OCI-LY1 (cell line): ENCODE measurements at regions not wholly inside any gene's neighbourhood (a gene's known extent, or its start where the extent isn't known, plus 50 kb on each side); places are given as distances from the start of the nearest gene placed in this dataset.

Source experiments
- H2AFZ ChIP-seq: fragments of 200-600 bp; sonication (generic), shearing (Covaris generic); 2 replicates; pipeline ENCODE4 v1.6.0; 2014; ENCODE audit warnings: antibody characterized with exemption, mild to moderate bottlenecking, low read length
- H3F3A ChIP-seq: fragments of 200-600 bp; sonication (generic), shearing (Covaris generic); 2 replicates; pipeline ENCODE4 v1.6.0; 2014; ENCODE audit warnings: mild to moderate bottlenecking, antibody characterized with exemption, low read length, moderate library complexity; ENCODE audit not compliant: insufficient read depth
- H3K27ac ChIP-seq: fragments of 200-600 bp; sonication (generic); 2 replicates; pipeline ENCODE4 v1.5.1; 2014; ENCODE audit warnings: low read length, mixed run types, mild to moderate bottlenecking, low read depth; ENCODE audit not compliant: poor library complexity, severe bottlenecking
- H3K27me3 ChIP-seq: fragments of 200-600 bp; sonication (generic); 2 replicates; pipeline ENCODE4 v1.6.0; 2014; ENCODE audit warnings: antibody characterized with exemption, mild to moderate bottlenecking, low read length, moderate library complexity; ENCODE audit not compliant: insufficient read depth
- H3K36me3 ChIP-seq: fragments of 200-600 bp; sonication (generic); 2 replicates; pipeline ENCODE4 v1.6.1; 2014; ENCODE audit warnings: mild to moderate bottlenecking, antibody characterized with exemption, low read length, moderate library complexity, mixed read lengths; ENCODE audit not compliant: insufficient read depth
- H3K4me1 ChIP-seq: fragments of 200-600 bp; sonication (generic); 2 replicates; pipeline ENCODE4 v1.5.1; 2014; ENCODE audit warnings: mild to moderate bottlenecking, low read length, moderate library complexity; ENCODE audit not compliant: insufficient read depth, severe bottlenecking
- H3K4me2 ChIP-seq: fragments of 200-600 bp; sonication (generic), shearing (Covaris generic); 2 replicates; pipeline ENCODE4 v1.6.1; 2014; ENCODE audit warnings: low read length
- H3K4me3 ChIP-seq: fragments of 200-600 bp; sonication (generic); 2 replicates; pipeline ENCODE4 v1.5.1; 2014; ENCODE audit warnings: low read length, low read depth, mild to moderate bottlenecking, mixed read lengths; ENCODE audit not compliant: poor library complexity, severe bottlenecking
- H3K79me2 ChIP-seq: fragments of 200-600 bp; shearing (Covaris generic); 2 replicates; pipeline ENCODE4 v1.6.1; 2016; ENCODE audit warnings: mixed run types, low read length, mixed read lengths; ENCODE audit not compliant: insufficient read depth
- H3K9ac ChIP-seq: fragments of 200-600 bp; sonication (generic), shearing (Covaris generic); 2 replicates; pipeline ENCODE4 v1.6.1; 2014; ENCODE audit warnings: mild to moderate bottlenecking, low read length, mixed read lengths
- H3K9me2 ChIP-seq: fragments of 200-600 bp; sonication (generic), shearing (Covaris generic); 2 replicates; pipeline ENCODE4 v1.6.1; 2014; ENCODE audit warnings: low read depth, mild to moderate bottlenecking, low read length, mixed read lengths
- H3K9me3 ChIP-seq: fragments of 200-600 bp; shearing (Covaris generic); 2 replicates; pipeline ENCODE4 v1.6.1; 2014; ENCODE audit warnings: low read length, mixed read lengths
- H4K20me1 ChIP-seq: fragments of 200-600 bp; sonication (generic), shearing (Covaris generic); 2 replicates; pipeline ENCODE4 v1.6.0; 2016; ENCODE audit warnings: mild to moderate bottlenecking, low read length; ENCODE audit not compliant: insufficient read depth
- EZH2 ChIP-seq: fragments of 200-600 bp; sonication (generic), shearing (Covaris generic); IDR thresholded peaks from 2 replicates; pipeline ENCODE4 v1.8.0; 2017; ENCODE audit warnings: borderline replicate concordance, mixed run types, mild to moderate bottlenecking, antibody characterized with exemption, low read length, moderate library complexity, mixed read lengths
- TF ChIP-seq, protein P1 (sequence below): fragments of 200-600 bp; sonication (generic), shearing (Covaris generic); IDR thresholded peaks from 2 replicates; pipeline ENCODE4 v1.5.1; 2017; ENCODE audit warnings: mild to moderate bottlenecking, antibody characterized with exemption, low read length, moderate library complexity, mixed read lengths

DNA sequence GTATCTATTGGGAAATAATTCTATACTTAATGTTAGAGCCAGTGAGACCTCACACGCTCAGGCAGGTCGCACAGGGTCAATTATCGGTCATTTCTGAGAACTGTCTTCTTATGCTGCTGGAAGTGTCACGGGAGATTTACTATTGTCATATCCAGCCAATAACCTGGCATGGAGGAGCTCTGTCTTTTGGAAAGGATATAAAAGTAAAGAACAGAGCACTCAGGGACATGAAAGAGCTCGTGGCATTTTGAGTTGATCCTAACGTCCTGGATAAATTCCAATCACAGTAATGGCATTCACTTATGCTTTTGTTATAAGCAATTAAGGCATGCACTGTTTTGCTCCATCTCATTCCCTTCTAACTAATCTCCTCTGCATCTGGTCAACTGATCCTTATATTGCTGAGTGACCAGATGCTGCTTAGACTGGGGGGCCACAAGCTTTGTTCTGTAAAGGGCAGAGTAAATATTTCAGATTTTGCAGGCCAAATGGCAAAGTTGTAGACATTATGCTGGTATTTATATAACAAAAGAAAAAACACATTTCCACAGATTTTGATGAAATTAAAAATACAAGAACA is 453.5 kb upstream of the SMIM21 start:
- Histone ChIP-seq H3K27ac (no peak overlapping the region), H2AFZ (no peak overlapping the region), H3K4me3 (no peak overlapping the region), H3K4me2 (no peak overlapping the region), H3F3A (no peaks in the 10 kb centered on the region), H3K79me2 (no peaks in the 10 kb centered on the region), H4K20me1 (no peaks in the 10 kb centered on the region), H3K9me2 (no peaks in the 10 kb centered on the region), H3K36me3 (no peaks in the 10 kb centered on the region), H3K27me3 (no peaks in the 10 kb centered on the region), H3K4me1 (no peaks in the 10 kb centered on the region), H3K9me3 (no peaks in the 10 kb centered on the region), H3K9ac (no peak overlapping the region)
- TF ChIP-seq, protein P1, sequence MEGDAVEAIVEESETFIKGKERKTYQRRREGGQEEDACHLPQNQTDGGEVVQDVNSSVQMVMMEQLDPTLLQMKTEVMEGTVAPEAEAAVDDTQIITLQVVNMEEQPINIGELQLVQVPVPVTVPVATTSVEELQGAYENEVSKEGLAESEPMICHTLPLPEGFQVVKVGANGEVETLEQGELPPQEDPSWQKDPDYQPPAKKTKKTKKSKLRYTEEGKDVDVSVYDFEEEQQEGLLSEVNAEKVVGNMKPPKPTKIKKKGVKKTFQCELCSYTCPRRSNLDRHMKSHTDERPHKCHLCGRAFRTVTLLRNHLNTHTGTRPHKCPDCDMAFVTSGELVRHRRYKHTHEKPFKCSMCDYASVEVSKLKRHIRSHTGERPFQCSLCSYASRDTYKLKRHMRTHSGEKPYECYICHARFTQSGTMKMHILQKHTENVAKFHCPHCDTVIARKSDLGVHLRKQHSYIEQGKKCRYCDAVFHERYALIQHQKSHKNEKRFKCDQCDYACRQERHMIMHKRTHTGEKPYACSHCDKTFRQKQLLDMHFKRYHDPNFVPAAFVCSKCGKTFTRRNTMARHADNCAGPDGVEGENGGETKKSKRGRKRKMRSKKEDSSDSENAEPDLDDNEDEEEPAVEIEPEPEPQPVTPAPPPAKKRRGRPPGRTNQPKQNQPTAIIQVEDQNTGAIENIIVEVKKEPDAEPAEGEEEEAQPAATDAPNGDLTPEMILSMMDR = no peak
- TF ChIP-seq EZH2 = no peak

DNA sequence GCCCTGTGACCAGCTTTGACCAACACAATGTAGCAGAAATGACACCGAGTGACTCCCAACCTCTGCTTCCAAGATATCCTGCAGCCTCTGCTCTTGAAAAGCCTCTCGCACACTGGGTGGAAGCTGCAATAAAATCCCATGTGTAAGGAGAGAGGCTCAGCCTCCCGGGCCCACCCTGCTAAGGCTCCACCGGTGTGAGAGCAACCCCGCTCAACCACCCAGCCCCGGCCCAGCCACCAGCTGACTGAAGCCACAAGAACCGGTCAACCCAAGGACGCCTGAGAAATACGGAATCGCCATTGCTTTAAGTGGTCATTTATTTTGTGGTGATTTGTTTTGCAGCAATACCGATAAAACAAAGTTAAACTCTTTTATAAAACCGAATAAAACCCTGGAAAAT is 452.8 kb upstream of the SMIM21 start:
- TF ChIP-seq, protein P1 = no peak
- no peak for TF ChIP-seq EZH2
- Histone ChIP-seq H3K27me3 (no peaks in the 10 kb centered on the region), H3K4me3 (no peak overlapping the region), H3K4me2 (no peak overlapping the region), H2AFZ (no peak overlapping the region), H3K9ac (no peak overlapping the region), H3K9me2 (no peaks in the 10 kb centered on the region), H3K4me1 (no peaks in the 10 kb centered on the region), H3K36me3 (no peaks in the 10 kb centered on the region), H3K79me2 (no peaks in the 10 kb centered on the region), H3K9me3 (no peaks in the 10 kb centered on the region), H4K20me1 (no peaks in the 10 kb centered on the region), H3F3A (no peaks in the 10 kb centered on the region), H3K27ac (no peak overlapping the region)

DNA sequence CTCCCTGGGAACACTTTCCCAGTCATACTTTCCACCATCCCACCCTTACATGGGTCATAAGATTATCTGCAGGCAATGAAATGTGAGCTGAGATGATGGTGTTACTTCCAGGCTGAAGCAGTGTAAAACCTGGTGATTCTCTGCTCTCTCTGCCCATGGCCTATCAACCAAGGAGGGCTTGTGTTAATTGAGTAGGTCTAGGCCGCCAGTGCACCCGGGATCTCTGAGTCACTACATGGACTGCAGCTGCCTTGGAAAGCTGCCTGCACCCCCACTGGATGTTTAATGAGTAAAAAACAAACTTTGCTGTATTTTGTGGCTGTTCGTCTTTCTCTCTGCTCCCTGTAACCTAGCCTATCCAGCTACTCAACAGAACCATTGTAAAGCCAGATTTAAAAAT is 451.7 kb upstream of the SMIM21 start:
- Histone ChIP-seq H3K9me3 (no peaks in the 10 kb centered on the region), H2AFZ (no peak overlapping the region)

More for the DNA sequence above, 451.7 kb upstream of the SMIM21 start:
- Histone ChIP-seq H3K4me2 (no peak overlapping the region), H3K27ac (no peak overlapping the region), H4K20me1 (no peaks in the 10 kb centered on the region), H3K27me3 (no peaks in the 10 kb centered on the region), H3K79me2 (no peaks in the 10 kb centered on the region), H3K4me1 (no peaks in the 10 kb centered on the region), H3K36me3 (no peaks in the 10 kb centered on the region), H3F3A (no peaks in the 10 kb centered on the region), H3K4me3 (no peak overlapping the region), H3K9me2 (no peaks in the 10 kb centered on the region), H3K9ac (no peak overlapping the region)
- TF ChIP-seq EZH2 = no peak
- TF ChIP-seq, protein P1 = no peak
